GM19468 (cell line): ENCODE measurements at regions not wholly inside any gene's neighbourhood (a gene's known extent, or its start where the extent isn't known, plus 50 kb on each side); places are given as distances from the start of the nearest gene placed in this dataset.
"Not testable (repeated sequence)": the region's sequence is repeated elsewhere in the genome, so short reads cannot be mapped to it uniquely, and the experiment has no call there.

Experiments
- ATAC-seq: cut with Tn5 transposase; IDR thresholded peaks from one replicate; pipeline ENCODE4 v1.9.1; 2021; ENCODE audit warnings: mild to moderate bottlenecking, moderate library complexity, moderate number of reproducible peaks; ENCODE audit not compliant: unreplicated experiment; ENCODE audit errors: extremely low read depth

DNA sequence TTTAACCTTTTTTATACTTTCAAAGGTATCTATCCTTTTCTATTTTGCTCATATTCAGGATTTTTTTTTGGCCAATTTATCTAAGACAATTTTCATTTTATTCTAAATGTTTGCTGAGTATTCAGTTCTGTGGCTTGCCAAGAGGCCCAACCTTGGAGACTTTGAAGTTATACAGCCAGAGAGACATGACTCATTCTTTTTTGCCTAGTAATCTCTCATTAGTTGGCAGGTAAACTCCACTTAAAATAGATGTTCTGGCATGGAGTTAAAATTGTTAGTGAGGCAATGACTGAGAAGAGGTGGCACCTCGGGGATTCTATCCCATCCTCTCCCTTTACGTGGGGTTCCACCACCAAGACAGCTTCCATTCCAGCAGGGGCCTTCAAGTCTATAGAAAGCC is 213.8 kb downstream of the KCTD12 start:
- ATAC-seq: no peak

DNA sequence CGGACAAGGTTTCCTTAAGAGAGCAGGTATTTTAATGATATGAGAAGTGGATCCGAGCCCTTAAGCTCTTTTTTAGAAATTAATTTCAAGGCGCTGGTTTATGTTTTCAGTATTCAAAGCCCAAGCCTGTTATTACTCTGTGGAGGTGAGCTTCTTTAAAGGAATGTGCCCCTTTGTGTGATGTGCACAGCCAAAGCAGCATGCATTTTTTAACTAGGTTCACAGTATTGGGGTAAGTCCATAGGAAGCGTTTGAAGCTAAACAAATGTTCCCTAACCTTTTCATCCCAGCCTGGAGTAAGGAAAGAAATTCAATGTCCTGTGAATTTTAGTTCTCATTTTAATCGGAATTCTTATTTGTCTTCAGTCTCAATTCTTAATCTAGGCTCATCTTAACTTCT is 217.5 kb downstream of the KCTD12 start:
- no peak for ATAC-seq

DNA sequence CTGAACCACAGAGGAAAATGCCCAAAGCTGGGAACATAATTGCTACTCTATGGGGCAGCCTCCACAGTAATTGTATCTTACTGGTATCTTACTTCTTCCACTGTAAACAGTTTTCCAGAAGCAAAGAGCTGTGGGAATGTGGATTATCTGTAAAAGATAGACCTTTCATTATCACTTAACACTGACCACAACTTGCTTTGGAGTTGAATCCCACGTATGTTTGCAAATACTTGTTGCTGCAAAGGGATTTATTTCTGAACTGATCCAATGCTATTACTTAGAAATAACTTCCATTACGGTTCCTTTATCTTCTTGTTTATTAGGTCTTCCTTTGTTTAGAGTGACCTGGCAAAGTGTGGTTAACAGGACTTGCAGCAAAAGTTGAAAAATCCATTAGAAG is 218.1 kb downstream of the KCTD12 start:
- ATAC-seq: no peak

DNA sequence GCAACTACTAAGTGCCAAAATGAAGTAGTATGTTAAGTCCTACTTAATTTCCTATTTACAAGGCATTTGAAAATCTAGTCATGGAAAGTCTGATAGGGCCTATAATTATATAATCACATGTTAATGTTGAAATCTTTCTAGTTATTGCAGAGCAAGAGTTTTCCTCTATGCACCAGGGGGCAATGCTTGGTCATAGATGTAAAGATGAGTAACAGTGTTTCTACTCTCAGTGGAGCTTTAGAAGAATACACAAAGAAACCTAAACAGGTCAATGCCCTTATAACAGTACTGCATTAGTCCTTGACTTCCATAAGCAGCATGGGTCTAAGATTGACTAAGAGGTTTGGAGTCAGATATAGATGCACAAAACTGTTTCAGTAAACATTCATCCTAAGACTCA is 218.7 kb downstream of the KCTD12 start:
- no peak for ATAC-seq

DNA sequence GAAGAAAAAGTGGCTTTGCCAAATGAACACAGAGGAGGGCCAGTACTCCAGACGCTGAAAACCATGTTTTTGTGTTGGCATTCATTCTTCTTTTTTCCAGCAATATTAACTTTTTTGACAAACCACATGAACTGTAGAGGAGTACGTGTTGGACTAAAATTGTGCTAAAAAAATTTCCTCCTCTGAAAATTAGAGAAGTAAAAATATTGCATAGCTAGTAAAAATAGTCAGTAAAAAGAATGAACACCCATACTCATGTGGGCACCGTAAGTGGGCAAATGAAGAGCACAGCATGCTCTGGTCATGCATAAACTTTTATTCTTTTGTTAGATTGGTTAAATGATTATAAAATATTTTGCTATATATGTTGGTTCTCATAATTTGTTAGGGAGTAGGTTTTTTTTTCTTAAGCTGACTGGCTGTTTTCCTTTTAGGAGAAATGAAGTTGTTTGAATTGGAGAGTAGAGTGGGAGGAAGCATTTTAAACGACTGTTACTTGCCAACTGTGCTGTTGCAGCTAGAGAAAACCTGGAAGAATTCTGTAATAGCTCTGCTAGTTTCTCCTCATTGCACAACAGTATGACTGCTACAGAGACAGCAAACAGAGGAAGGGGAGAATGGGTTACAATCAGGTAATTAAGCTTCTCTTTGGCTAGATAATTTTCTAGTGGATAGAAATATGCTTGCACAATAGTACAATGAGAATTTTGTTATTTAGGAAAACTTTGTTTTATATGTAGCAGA is 222.4 kb downstream of the KCTD12 start:
- ATAC-seq: no peak

DNA sequence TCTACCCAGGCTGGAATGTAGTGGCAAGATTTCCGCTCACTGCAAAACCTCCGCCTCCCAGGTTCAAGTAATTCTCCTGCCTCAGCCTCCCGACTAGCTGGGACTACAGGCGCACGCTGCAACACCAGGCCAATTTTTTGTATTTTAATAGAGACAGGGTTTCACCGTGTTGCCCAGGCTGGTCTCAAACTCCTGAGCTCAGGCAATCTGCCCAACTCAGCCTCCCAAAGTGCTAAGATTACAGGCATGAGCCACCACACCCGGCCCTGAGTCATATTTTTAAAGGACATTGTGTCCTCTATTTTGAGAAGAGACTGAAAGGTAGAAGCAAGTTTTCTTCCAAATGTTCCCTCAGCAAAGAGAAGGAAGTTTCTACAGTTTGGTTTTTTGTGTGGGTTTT is 227.1 kb downstream of the KCTD12 start:
- not testable (repeated sequence) for ATAC-seq

DNA sequence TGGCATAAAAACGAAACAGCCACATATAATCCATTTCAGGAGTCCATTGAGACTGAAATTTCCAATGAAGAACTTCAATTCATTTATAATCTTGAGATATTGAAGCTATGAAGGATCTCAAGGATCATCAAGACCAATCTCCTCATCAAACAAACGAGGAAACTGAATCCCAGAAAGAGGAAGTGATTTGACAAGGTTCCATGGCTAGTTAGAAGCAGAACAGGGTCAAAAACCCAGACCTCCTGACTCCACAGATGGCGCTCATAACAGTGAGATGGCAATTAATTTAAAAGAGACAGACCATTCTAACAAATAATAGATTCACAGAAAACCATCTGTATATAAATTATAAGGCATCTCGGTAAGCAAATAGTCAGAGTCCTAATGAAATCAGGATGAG is 229.7 kb downstream of the KCTD12 start:
- no peak for ATAC-seq

DNA sequence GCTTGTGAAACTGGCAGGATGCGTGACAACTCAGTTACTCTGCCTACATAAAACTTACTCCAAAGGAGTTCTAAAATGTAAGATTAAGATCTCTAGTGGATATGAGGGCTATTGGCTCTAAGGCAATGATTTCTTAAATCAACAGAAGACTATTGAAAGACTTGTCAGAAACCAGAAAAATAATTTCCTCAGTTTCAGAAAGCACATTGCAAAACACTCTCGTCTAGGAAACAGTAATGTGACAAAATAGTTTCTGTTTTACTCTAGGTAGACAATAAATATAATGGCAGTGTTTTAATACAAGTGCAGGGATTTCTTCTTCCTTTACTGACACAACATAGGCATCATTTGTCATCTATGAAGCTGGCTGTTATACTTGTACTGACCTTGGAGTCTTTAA is 230.1 kb downstream of the KCTD12 start:
- ATAC-seq: no peak

DNA sequence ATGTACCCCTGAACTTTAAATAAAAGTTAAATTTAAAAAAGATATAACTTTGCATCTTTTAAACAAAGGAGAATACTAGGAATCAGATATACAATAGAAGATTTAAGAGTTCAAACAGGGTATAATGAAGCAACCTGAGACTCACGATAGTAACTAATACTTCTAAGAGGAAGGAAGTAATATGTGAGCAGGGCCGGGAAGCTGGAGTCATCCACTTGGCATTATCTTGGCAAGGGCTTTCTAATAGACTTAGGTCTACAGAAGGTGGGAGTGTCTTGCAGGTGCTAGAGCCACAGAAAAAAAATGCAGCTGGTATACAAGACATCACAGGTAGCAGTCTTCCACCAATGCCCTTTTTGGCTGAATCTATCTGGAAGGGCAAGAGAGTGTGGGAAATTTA is 231.9 kb downstream of the KCTD12 start:
- no peak for ATAC-seq

DNA sequence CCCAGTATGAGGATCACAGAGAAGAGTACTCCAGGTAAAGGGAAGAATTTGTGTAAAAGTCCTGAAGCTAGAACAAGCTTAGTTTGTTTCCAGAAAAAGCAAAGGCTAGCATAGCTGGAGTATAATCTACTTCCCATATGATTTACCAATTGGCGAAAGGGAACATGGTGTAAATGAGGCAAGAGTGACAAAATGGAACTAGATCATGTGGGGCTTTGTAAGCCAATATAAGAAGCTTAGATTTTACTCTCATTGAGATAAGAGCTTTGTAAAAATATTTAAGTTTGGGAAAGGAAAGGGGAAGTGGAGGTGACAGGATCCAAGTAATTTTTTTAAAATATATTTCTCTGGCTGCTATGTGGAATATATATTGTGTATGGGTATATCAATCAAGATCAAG is 234.9 kb downstream of the KCTD12 start:
- ATAC-seq: no peak

DNA sequence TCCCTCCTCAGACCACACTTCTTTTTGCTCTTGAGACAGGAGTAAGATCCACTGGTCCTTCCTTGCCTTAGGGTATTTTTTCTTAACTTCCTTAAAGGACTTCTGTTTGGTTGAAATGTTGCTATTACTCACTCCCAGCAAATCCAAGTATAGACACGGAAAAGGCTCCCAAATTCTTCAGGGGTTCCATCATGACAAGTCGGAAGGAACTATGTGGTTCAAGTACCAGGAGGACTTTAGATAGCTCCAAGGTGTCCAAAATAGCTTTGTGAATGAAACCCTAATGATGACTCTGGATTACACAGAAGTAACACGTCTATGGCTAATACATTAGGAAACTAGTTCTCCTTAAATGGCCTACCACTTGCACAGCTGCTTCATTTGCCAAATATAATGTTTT is 238.7 kb downstream of the KCTD12 start:
- no peak for ATAC-seq

DNA sequence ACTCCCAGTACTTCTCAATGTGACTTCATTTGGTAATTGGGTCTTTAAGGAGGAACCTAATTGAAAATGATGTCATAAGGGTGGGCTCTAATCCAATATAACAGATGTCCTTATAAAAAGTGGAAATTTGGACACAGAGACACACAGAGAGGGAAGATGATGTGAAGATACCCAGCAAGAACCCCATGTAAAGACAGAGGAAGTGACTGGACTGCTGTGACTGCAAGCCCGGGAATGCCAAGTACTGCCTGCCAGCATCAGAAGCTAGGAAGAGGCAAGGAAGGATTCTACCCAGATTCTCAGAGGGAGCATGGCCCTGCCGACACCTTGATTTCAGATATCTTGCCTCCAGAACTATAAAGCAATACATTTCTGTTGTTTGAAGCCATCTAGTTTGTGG is 239.3 kb downstream of the KCTD12 start:
- ATAC-seq: no peak

DNA sequence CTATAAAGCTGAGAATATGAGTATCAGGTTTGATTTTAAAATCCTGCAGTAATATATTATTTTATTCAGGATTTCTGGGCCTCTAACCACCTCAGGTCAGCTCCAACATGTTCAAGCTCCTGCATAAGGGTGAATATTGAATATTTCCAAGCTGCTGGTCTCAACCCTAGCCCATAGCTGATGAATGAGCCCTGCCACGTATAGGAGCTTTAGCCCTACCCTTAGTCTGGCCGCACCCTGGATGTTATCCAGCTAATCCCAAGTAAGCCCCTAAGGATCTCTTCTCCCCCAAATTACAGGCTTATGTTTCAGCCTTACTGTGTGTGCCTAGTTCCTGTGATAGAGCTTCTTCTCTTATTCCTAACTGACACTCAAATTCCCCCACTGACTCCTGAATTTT is 240.6 kb downstream of the KCTD12 start:
- ATAC-seq: no peak

DNA sequence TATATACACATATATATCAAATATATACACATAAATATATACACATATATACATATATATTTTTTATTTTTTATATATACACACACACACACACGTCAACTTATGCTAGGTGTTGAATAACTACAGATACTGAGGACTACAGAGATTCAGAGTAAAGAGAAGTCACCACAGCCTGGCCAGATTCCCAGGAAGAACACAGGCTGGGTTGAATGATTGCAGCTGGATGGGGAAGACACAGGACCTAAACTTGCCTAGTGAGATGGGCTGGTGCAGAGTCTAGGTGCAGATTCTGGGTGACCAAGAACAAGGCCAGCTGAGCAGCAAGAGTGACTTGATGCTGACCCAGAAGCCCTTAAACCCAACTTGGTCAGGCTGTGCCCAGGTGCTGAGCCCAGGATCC is 241.3 kb downstream of the KCTD12 start:
- no peak for ATAC-seq

DNA sequence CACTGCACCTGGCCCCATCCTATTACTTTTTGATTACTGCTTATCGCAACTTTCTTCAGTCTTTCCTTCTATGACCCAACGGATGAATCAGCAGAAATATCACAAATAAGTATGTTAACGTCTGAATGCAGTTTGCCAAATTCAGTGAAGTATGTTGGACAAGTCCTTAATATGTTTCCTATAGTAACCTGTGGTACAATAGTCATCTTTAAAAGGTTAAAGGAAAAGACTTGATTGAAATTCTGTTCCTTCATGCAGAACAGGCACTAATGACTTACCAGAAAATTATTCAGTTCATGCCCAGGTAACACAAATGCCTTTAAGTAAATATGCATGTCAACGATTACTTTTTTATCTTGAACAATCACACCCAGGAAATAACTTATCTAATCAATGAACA is 242.6 kb downstream of the KCTD12 start:
- ATAC-seq: no peak

DNA sequence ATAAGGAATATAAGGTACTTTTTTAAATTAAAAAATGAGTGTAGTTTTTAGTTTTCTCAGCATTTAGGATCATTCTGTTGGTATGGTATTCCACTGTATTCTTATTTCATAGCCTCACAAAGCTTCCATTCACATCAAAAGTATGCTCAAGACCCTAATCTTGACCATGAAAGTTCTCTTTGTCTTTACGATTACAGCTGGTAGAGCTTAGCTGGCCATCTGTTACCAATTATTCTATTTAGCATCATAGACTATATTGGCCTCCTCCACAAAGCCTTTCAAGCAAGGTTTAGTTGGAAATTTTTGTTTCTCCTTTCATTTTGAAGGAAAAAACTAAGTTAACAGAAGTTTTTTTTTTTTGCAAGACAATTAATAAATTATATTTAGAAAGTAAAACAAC is 245.1 kb downstream of the KCTD12 start:
- ATAC-seq: no peak

DNA sequence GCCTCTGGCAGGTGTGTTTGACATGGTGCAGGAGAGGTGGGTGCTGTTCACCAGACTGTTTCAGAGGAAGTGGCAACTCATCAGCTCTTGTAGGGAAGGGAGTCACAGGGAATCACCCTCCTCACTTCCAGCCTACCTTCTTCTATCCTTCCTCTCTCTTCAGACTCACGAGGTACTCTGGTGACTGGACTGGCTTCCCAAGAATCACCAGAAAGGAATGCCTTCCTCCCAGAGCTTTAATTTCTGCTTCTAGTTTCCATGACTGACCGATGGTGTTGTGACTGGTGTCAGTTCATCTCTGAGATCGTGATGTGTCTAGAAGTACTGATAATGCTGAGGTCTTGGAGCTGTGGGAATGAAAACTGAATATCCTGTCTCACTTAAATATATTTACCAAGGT is 247.3 kb downstream of the KCTD12 start:
- no peak for ATAC-seq

DNA sequence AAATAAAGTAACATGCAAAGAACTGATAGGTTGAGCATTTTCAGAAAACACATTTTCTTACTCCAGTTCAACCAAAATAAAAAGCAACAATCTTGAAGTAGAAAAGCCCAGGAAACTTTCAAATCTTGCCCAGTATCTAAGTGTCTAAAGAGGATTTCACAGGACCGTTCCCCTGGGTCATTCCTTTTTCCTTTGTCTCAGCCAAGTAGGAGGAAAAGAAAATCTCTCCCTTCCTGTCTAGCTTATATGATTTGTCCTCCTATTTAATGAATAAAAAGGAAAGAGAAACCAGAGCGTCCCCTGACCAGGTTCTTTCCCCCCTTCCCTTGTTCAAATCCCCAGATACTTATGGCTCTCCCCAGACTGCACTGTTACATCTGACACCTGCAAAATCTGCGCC is 248.0 kb downstream of the KCTD12 start:
- ATAC-seq: no peak

DNA sequence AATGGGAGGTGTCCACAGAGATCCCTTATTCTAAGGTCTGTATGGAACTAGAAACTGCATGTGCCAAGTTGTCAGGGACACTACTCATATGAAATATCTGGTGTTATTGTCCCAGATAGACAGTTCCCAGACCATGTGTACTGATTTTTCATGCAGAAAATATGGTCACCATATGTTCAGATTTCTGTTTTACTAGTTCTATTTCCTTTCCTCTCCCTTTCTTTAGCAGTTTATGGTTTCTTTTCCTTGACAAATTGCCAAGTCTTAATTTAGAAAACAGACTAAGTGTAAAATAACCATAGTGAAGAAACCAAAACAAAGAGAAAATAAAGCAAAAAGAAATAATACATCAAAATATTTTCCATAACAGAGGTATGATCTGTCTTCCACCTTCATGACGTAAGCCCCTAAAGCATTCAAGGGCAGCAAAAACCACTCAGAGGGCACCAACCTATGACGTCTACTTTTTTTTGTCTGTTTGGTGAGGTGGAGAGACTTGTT is 248.5 kb downstream of the KCTD12 start:
- no peak for ATAC-seq

DNA sequence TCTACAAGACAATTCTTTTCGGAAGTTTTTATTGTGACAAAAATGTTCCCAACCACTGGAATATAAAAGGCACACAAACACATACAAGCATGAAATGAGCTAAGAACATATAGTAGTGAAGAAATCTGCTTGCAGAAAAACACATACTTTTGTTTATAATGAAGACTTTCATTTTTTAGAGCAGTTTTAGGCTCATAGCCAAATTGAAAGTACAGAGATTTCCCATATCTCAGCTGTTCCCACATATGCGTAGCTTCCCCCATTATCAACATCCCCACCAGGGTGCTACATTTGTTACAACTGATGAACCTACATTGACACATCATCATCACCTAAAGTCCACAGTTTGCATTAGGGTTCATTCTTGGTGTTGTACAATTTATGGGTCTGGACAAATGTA is 249.4 kb downstream of the KCTD12 start:
- ATAC-seq: no peak

DNA sequence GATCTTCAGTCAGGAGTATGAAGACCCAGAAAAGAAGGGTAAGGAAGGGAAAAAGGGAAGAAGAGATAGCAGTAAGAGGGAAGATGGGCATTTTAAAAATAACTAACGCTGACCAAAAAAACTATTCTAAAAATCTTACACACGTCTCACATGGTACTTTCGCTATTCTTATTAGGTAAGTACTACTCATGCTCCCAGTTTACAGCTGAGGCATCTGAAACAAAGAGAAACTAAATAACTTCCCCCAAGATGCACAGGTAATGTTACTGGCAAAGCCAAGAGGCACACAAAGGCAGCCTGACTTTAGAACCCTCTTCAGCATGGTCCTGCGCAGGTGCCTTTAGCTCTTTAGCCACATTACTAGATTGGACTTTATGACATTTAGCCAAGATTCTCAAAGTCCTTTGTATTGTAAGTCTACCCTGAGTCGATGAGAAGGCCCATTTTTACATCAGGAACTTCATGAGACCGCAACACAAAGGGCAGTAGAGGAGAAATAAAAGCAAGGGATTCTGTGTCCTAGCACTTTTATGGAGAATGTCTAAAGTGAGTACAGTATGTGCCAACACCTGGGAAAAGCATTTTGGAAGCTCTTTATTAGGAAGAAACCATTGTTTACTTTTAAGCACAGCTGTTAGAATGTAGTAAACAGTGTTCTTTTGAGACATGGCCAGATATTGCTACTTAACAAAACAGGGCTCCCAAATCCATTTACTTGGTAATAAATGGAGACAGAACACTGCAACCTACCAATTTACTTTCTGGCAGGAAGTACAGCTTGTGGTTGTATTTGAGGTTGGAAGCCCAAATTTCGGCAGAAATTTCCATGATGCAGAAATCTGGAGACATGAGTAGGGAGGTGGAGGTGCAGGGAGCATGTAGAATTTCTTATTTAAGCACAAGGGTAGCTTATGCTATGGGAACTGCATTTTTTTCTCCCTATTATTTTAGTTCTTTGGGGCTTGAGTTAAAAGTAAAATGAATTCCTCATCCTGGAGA is 250.7 kb downstream of the KCTD12 start:
- no peak for ATAC-seq
